H1 (cell line): ENCODE measurements at regions not wholly inside any gene's neighbourhood (a gene's known extent, or its start where the extent isn't known, plus 50 kb on each side); places are given as distances from the start of the nearest gene placed in this dataset.

ENCODE experiments used
- CEBPB ChIP-seq: IDR thresholded peaks from 2 replicates; pipeline ENCODE4 v1.6.1; 2012; ENCODE audit warnings: low read depth, low read length
- GTF2F1 ChIP-seq: IDR thresholded peaks from 2 replicates; pipeline ENCODE4 v1.6.1; 2012; ENCODE audit warnings: low read depth, low read length, improper control_type of control experiment, borderline replicate concordance
- POLR2A ChIP-seq, 2 experiments: IDR thresholded peaks; 1 replicate in 1 of 2; 2 replicates in 1 of 2; pipeline ENCODE4 v1.6.1; 2011; ENCODE audit warnings: low read depth in 2 of 2, low read length in 2 of 2, mild to moderate bottlenecking in 2 of 2; ENCODE audit errors: control extremely low read depth in 1 of 2
- RAD21 ChIP-seq, 2 experiments: IDR thresholded peaks in 1 of 2; conservative IDR thresholded peaks in 1 of 2; 2 replicates each; pipeline ENCODE4 v1.6.1; 2011; ENCODE audit warnings: low read depth in 2 of 2, low read length in 2 of 2, improper control_type of control experiment in 1 of 2, inconsistent platforms in 1 of 2, mild to moderate bottlenecking in 1 of 2, moderate library complexity in 1 of 2
- SP4 ChIP-seq: IDR thresholded peaks from 2 replicates; pipeline ENCODE4 v1.6.1; 2012; ENCODE audit warnings: low read length, inconsistent platforms

- no peak for TF ChIP-seq CEBPB
- TF ChIP-seq SP4, result no peak
- TF ChIP-seq RAD21 (IDR thresholded peaks at IDR 0.05 in 1 of 2, conservative IDR thresholded peaks at IDR 0.05 in 1 of 2; ENCODE audit: low read depth in 2 of 2, low read length in 2 of 2), result no peak
- no peak for TF ChIP-seq POLR2A (IDR thresholded peaks at IDR 0.05; ENCODE audit: control extremely low read depth in 1 of 2, low read depth in 2 of 2, low read length in 2 of 2)
- no peak for TF ChIP-seq GTF2F1
These were observed 191.6 kb upstream of the DTNBP1 start (continued) for GRCh38 chr6:15854378-15854777.
